Germinal center (tissue), 1 donor: ENCODE measurements at regions not wholly inside any gene's neighbourhood (a gene's known extent, or its start where the extent isn't known, plus 50 kb on each side); places are given as distances from the start of the nearest gene placed in this dataset.
A peak's percentile ranks its signal among the peaks of the same experiment; 100 is the strongest.

Experiments used
- DNase-seq: peaks from one replicate; pipeline ENCODE4 v3.0.0; 2012; ENCODE audit warnings: mixed read lengths, low spot score

DNA sequence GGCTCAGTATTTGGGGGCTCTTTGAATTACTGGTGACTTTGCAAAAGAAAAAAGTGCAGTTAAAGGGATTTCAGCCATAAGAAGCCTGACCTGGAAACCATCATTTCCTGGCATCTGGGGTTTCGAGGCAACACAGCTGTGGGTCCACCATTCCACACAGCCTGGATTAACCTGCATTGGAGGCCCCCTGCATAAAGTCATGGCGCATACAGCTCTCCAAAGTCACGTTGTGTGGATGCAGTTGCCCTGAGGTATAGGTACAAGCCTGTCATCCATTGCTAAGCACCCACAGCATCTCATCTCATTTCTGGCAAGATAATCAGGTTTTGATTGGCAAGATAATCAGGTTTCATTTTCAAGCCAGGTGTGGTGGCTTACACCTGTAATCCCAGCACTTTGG, 54.5 kb upstream of the TAGAP start:
- no peak for DNase-seq

DNA sequence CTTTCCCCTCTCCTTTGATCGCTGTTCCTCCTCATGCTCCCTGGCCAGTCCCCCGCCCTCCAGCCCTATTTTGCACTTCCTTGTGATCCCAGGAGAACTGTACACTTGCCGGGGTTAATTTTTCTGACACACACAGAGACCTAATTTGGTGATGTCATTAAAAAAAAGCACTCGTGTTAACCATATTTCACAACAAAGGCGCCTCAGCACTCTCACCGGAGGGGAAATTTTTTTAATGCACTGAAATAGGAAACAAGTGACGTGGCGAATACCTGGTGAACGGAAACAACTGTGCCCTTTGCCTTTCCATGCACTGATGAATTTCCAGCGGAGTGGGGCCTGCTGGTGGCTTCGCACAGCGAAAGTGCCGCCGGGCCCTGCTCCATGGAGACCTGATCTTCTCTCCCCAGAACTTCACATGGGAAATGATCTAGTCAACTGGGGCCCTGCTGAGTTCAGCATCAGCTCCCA, 53.9 kb upstream of the TAGAP start:
- DNase-seq: peak; percentile 74

DNA sequence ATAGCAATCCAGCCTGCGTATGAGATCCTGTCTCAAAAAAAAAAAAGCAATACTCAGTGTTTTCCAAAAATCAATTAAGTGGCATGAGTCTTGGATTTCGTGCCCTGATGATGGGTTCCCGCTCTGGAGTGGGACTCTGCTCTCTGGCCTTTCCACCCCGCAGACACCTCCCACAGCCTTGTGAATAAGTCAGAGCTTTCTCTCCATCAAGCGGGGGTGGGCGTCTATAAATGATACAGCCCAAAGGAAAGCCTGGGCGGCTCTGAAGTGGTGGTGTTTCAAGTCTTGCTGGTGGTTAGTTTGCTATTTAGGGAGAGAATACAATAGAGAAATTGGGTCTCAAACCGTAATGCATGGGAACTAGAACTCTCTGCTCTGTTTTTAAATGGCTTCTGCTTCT, 52.5 kb upstream of the TAGAP start:
- no peak for DNase-seq

DNA sequence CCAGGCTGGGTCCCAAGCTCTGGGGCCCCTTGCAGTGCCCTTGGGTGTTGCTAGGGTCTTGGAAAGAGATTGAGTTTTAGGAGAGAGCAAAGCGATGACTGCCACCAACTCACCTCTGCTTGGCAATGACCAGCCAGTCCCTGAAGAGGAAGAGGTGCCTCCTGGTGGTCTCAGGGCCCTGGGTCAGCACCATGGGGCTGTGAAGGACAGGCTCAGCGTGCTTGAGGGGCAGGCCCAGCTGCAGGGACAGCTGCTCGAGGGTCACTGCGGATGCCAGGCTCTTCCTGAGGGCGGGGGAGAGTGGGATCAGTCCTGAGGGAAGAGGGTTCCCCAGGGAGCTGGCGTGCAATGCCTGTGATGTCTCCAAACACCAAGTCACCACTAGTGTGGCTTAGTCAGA, 50.8 kb upstream of the TAGAP start:
- no peak for DNase-seq

DNA sequence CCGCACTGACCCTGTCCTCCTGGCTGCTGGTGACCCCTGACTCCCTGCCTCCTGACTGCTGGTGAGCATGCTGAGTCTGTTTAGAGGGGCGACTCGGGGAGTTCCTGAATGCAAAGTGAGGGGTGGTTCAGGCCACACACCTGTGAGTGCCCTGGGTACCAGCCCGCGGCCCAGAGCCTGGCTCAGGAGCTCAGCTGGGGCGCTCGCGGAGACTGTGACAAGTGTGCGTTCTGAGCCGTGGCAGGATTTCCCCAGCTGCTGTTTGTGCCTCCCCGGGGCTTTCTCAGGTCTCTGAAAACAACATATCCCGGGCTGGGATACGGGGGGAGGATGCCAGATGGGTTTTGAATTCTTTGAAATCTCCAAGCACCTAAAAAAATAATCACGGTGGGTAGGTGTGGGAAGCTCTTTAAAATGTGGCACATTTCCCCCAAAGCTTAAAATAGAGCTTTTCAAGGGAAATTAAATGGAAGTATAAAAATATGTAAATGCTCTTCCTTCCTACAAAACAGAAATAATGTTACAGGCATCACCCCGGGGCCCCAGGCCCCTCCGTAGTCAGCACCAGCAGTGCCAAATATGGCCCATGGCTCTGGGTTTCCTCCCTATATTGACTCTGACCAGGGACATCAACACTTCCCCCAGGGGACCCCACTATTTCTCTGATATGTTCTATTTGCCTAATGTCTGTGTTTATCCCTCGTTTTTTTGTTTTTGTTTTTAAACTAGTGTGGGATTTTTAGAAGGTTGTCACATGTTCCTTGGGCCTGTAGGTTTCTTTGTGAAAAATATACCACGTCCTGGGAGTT, 49.9 kb upstream of the TAGAP start:
- peak; percentile 90 for DNase-seq
